ENCODE measurements at regions not wholly inside any gene's neighbourhood (a gene's known extent, or its start where the extent isn't known, plus 50 kb on each side); places are given as distances from the start of the nearest gene placed in this dataset.

- Mint-ChIP-seq H3K36me3 (ENCODE audit: low read depth) (no peaks in the 10 kb centered on the region), H3K9me3 (peaks cover 3% of the 10 kb centered on the region), H3K4me3 (no peak overlapping the region), H3K27ac (no peak overlapping the region), H3K27me3 (no peaks in the 10 kb centered on the region), H3K4me1 (no peaks in the 10 kb centered on the region)
- ChIA-PET POLR2A (no interaction called here), CTCF (no interaction called here)
- DNase-seq = no peak
- TF ChIP-seq CTCF (IDR thresholded peaks at IDR 0.05) = no peak
- intact Hi-C loops (cut with micrococcal nuclease) = no loop called here
- ATAC-seq (ENCODE audit: low read depth) = no peak
Measured at GRCh38 chr7:19215412-19215811, 70.2 kb upstream of the FERD3L start.

GRCh38 chr7:19213746-19214145, 68.5 kb upstream of the FERD3L start:
- no peak for DNase-seq
- ChIA-PET POLR2A (no interaction called here), CTCF (no interaction called here)
- H3K27ac Mint-ChIP-seq = no peak overlapping the region
- no peak for ATAC-seq (ENCODE audit: low read depth)
- H3K27me3 Mint-ChIP-seq = no peaks in the 10 kb centered on the region
- intact Hi-C loops (cut with micrococcal nuclease) = no loop called here
- peaks cover 3% of the 10 kb centered on the region for H3K9me3 Mint-ChIP-seq
- H3K4me1 Mint-ChIP-seq = no peaks in the 10 kb centered on the region
- no peak overlapping the region for H3K4me3 Mint-ChIP-seq
- no peaks in the 10 kb centered on the region for H3K36me3 Mint-ChIP-seq (ENCODE audit: low read depth)
- TF ChIP-seq CTCF (IDR thresholded peaks at IDR 0.05) = no peak

- Mint-ChIP-seq H3K27me3 (no peaks in the 10 kb centered on the region), H3K4me3 (no peak overlapping the region), H3K9me3 (peaks cover 3% of the 10 kb centered on the region), H3K4me1 (no peaks in the 10 kb centered on the region), H3K36me3 (ENCODE audit: low read depth) (no peaks in the 10 kb centered on the region), H3K27ac (no peak overlapping the region)
- intact Hi-C loops (cut with micrococcal nuclease) = no loop called here
- ATAC-seq (ENCODE audit: low read depth) = no peak
- POLR2A ChIA-PET = no interaction called here
- TF ChIP-seq CTCF (IDR thresholded peaks at IDR 0.05) = no peak
- DNase-seq = no peak
- CTCF ChIA-PET = no interaction called here
Measured at GRCh38 chr7:19210893-19211413, 65.7 kb upstream of the FERD3L start.

GRCh38 chr7:19209166-19209696, 64.0 kb upstream of the FERD3L start:
- Mint-ChIP-seq H3K27ac (no peak overlapping the region), H3K36me3 (ENCODE audit: low read depth) (no peaks in the 10 kb centered on the region), H3K4me1 (no peaks in the 10 kb centered on the region), H3K9me3 (peaks cover 3% of the 10 kb centered on the region), H3K4me3 (no peak overlapping the region), H3K27me3 (no peaks in the 10 kb centered on the region)
- no peak for TF ChIP-seq CTCF (IDR thresholded peaks at IDR 0.05)
- ChIA-PET POLR2A (no interaction called here), CTCF (no interaction called here)
- DNase-seq (no peak), ATAC-seq (ENCODE audit: low read depth) (no peak)
- intact Hi-C loops (cut with micrococcal nuclease) = no loop called here

GRCh38 chr7:19206721-19207120, 61.5 kb upstream of the FERD3L start:
- Mint-ChIP-seq H3K4me3 (no peak overlapping the region), H3K27me3 (no peaks in the 10 kb centered on the region), H3K27ac (no peak overlapping the region), H3K4me1 (no peaks in the 10 kb centered on the region), H3K36me3 (ENCODE audit: low read depth) (no peaks in the 10 kb centered on the region), H3K9me3 (no peaks in the 10 kb centered on the region)
- no peak for ATAC-seq (ENCODE audit: low read depth)
- ChIA-PET CTCF (no interaction called here), POLR2A (no interaction called here)
- intact Hi-C loops (cut with micrococcal nuclease) = no loop called here
- no peak for DNase-seq
- no peak for TF ChIP-seq CTCF (IDR thresholded peaks at IDR 0.05)

All from activated B cell treated with CpG ODN at 0.5 μM for 24 hours (primary cell).